CD8-positive, alpha-beta memory T cell (primary cell): ENCODE measurements at regions not wholly inside any gene's neighbourhood (a gene's known extent, or its start where the extent isn't known, plus 50 kb on each side); places are given as distances from the start of the nearest gene placed in this dataset.

Experiments used
- CTCF ChIA-PET: fragments of 350-600 bp; sonication (Branson Sonifier 250); formaldehyde crosslinking; loops from one replicate; lab custom pipeline; 2021; ENCODE audit warnings: antibody characterized with exemption; lab: Charles Lee
- POLR2A ChIA-PET: fragments of 350-600 bp; sonication (Branson Sonifier 250); formaldehyde crosslinking; loops from one replicate; lab custom pipeline; 2021; ENCODE audit warnings: antibody characterized with exemption; lab: Charles Lee
- DNase-seq, 5 donors: peaks; one replicate each; pipeline versions ENCODE4 v3.0.0 to v3.0.0-alpha.2; 2020 to 2022; ENCODE audit warnings: mixed read lengths in 1 of 5
- H3K27ac ChIP-seq: one replicate; pipeline ENCODE4 v1.7.0; 2013; ENCODE audit warnings: low read depth, mild to moderate bottlenecking, low read length, moderate library complexity
- H3K27me3 ChIP-seq: 2 replicates; pipeline ENCODE4 v1.7.0; 2013; ENCODE audit warnings: low read length, mild to moderate bottlenecking; ENCODE audit not compliant: insufficient read depth, poor library complexity, severe bottlenecking
- H3K36me3 ChIP-seq: 2 replicates; pipeline ENCODE4 v1.7.0; 2013; ENCODE audit warnings: mild to moderate bottlenecking, low read length, moderate library complexity; ENCODE audit not compliant: insufficient read depth
- H3K4me1 ChIP-seq: 2 replicates; pipeline ENCODE4 v1.7.0; 2013; ENCODE audit warnings: mild to moderate bottlenecking, low read length, moderate library complexity; ENCODE audit not compliant: insufficient read depth
- H3K4me3 ChIP-seq: 2 replicates; pipeline ENCODE4 v1.7.0; 2013; ENCODE audit warnings: mild to moderate bottlenecking, low read length
- H3K9me3 ChIP-seq: 2 replicates; pipeline ENCODE4 v1.7.0; 2013; ENCODE audit warnings: mild to moderate bottlenecking, low read length
- H3K27ac Mint-ChIP-seq, 8 donors: one replicate each; pipeline ENCODE4 v1.8.0; 2020 to 2021; ENCODE audit warnings: mixed read lengths in 8 of 8, mild to moderate bottlenecking in 6 of 8, inconsistent platforms in 3 of 8, moderate library complexity in 3 of 8
- H3K27me3 Mint-ChIP-seq, 2 donors: one replicate each; pipeline ENCODE4 v1.8.0; 2020 to 2021; ENCODE audit warnings: mixed read lengths in 2 of 2, mild to moderate bottlenecking in 1 of 2, moderate library complexity in 1 of 2
- H3K36me3 Mint-ChIP-seq, 3 donors: one replicate each; pipeline ENCODE4 v1.8.0; 2020 to 2021; ENCODE audit warnings: mixed read lengths in 3 of 3, inconsistent platforms in 1 of 3, mild to moderate bottlenecking in 1 of 3
- H3K4me1 Mint-ChIP-seq, 3 donors: one replicate each; pipeline ENCODE4 v1.8.0; 2020 to 2021; ENCODE audit warnings: mixed read lengths in 3 of 3, inconsistent platforms in 1 of 3, mild to moderate bottlenecking in 1 of 3
- H3K4me3 Mint-ChIP-seq, 7 donors: one replicate each; pipeline ENCODE4 v1.8.0; 2020 to 2021; ENCODE audit warnings: mixed read lengths in 7 of 7, mild to moderate bottlenecking in 6 of 7, moderate library complexity in 4 of 7, inconsistent platforms in 2 of 7
- H3K9me3 Mint-ChIP-seq, 5 donors: one replicate each; pipeline ENCODE4 v1.8.0; 2020 to 2022; ENCODE audit warnings: mixed read lengths in 5 of 5, mild to moderate bottlenecking in 3 of 5, moderate library complexity in 2 of 5, inconsistent platforms in 1 of 5

DNA sequence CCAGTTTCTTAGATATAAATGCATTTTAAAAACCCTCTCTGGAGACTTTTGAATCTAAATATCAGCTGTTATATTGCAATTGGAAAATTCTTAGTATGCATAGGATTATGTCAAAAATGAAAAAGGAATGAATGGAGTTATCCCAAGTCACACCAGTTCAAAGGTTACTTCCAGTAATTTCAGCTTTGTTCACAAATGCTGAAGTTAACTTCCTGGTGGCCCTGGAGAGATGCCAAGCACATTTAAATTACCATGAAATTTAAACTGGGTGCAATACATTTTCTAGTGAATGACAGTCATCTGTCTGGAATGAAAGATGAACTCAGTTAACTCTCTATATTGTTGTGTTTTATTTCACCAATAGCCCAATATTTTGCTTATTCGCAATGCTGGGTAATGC, 753.9 kb downstream of the SUCLG1 start:
- H3K27ac Mint-ChIP-seq: no peak overlapping the region
- H3K4me1 ChIP-seq: no peaks in the 10 kb centered on the region
- H3K27me3 Mint-ChIP-seq: no peaks in the 10 kb centered on the region
- peaks cover 0 to 7% (median 1%) of the 10 kb centered on the region in 5 donors for H3K9me3 Mint-ChIP-seq
- H3K9me3 ChIP-seq: no peaks in the 10 kb centered on the region
- no peak overlapping the region for H3K27ac ChIP-seq
- no peaks in the 10 kb centered on the region for H3K36me3 Mint-ChIP-seq
- no peaks in the 10 kb centered on the region for H3K36me3 ChIP-seq
- ChIA-PET POLR2A (no interaction called here), CTCF (no interaction called here)
- no peak overlapping the region for H3K4me3 Mint-ChIP-seq
- H3K4me1 Mint-ChIP-seq: no peaks in the 10 kb centered on the region
- no peak for DNase-seq
- H3K4me3 ChIP-seq: no peak overlapping the region
- no peaks in the 10 kb centered on the region for H3K27me3 ChIP-seq

DNA sequence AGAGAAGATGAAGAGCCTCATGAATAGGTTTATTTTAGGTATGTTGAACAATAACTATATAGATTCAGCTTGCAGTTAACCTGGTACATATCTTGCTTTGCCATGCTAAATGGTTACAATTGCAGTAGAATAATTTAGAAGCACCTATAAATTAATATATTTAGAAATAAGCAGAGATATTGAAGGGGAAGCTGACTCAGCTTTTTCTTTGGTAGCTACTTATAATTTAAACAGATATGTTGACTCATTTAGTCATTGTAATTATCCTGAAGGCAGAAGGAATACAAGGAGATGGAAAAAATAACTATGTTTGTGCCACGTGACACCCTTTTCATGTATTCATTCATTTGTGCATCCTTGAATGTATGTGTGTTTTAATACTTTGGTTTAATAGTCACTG, 755.5 kb downstream of the SUCLG1 start:
- H3K9me3 ChIP-seq: no peaks in the 10 kb centered on the region

DNA sequence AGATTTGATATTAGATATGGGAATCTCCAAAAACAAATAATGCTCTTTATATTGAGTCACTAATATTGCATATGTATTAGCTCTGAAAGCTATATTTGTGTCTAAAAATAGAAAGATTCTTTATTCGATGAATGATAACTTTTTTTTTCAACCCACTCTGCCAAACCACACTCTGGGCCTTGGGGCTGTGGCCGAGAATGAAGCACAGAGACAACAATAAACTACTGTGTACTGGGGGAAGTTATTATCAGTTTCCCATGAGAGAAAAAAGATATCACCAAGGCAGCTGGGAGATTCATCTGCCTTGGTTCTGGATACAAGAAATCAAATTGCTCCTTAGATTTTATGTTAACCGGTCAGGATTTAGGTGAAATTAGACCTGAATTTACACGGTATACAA, 762.2 kb downstream of the SUCLG1 start:
- H3K9me3 ChIP-seq: no peaks in the 10 kb centered on the region
- CTCF ChIA-PET: no interaction called here
- H3K4me3 Mint-ChIP-seq: no peak overlapping the region
- peaks cover 0 to 26% (median 5%) of the 10 kb centered on the region in 5 donors for H3K9me3 Mint-ChIP-seq
- H3K27me3 Mint-ChIP-seq: no peaks in the 10 kb centered on the region
- no peak overlapping the region for H3K27ac ChIP-seq
- no peak overlapping the region for H3K27ac Mint-ChIP-seq
- H3K36me3 Mint-ChIP-seq: no peaks in the 10 kb centered on the region
- no peak for DNase-seq
- H3K4me1 Mint-ChIP-seq: no peaks in the 10 kb centered on the region
- H3K36me3 ChIP-seq: no peaks in the 10 kb centered on the region
- H3K4me3 ChIP-seq: no peak overlapping the region
- H3K4me1 ChIP-seq: no peaks in the 10 kb centered on the region
- H3K27me3 ChIP-seq: no peaks in the 10 kb centered on the region
- POLR2A ChIA-PET: no interaction called here

More for the DNA sequence above, 755.5 kb downstream of the SUCLG1 start:
- Mint-ChIP-seq H3K27me3 (no peaks in the 10 kb centered on the region), H3K36me3 (no peaks in the 10 kb centered on the region), H3K27ac (no peak overlapping the region), H3K4me1 (no peaks in the 10 kb centered on the region), H3K4me3 (no peak overlapping the region), H3K9me3 (peaks cover 0 to 6% (median 1%) of the 10 kb centered on the region in 5 donors)
- no peak overlapping the region for H3K4me3 ChIP-seq
- H3K27ac ChIP-seq: no peak overlapping the region
- H3K27me3 ChIP-seq: no peaks in the 10 kb centered on the region
- H3K36me3 ChIP-seq: no peaks in the 10 kb centered on the region
- POLR2A ChIA-PET: no interaction called here
- CTCF ChIA-PET: no interaction called here
- DNase-seq: no peak
- no peaks in the 10 kb centered on the region for H3K4me1 ChIP-seq

DNA sequence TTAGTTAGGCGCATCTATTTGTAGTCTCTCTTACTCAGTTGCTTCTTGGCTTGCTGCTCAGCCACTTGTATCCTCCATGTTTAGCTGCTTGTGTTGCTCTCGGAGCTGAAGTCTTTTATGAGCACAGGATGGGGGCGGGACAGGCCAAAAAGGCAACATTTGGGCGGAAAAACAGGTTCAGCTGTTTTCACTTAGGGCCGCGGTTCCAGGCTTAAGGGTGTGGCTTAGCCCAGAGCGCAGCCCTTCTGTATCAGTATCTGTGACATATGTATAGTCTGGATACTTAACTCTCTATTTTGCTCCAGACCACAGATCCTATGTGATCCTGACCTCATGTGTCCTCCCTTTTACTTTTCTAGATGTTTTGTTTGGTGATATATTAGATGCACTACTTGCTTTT, 763.5 kb downstream of the SUCLG1 start:
- Histone ChIP-seq H3K4me1 (no peaks in the 10 kb centered on the region), H3K4me3 (no peak overlapping the region), H3K36me3 (no peaks in the 10 kb centered on the region), H3K9me3 (no peaks in the 10 kb centered on the region), H3K27ac (no peak overlapping the region), H3K27me3 (no peaks in the 10 kb centered on the region)
- DNase-seq: no peak
- Mint-ChIP-seq H3K9me3 (peaks cover 0 to 33% (median 5%) of the 10 kb centered on the region in 5 donors), H3K36me3 (no peaks in the 10 kb centered on the region), H3K27ac (no peak overlapping the region), H3K4me3 (no peak overlapping the region), H3K4me1 (no peaks in the 10 kb centered on the region), H3K27me3 (no peaks in the 10 kb centered on the region)
- ChIA-PET CTCF (no interaction called here), POLR2A (no interaction called here)

DNA sequence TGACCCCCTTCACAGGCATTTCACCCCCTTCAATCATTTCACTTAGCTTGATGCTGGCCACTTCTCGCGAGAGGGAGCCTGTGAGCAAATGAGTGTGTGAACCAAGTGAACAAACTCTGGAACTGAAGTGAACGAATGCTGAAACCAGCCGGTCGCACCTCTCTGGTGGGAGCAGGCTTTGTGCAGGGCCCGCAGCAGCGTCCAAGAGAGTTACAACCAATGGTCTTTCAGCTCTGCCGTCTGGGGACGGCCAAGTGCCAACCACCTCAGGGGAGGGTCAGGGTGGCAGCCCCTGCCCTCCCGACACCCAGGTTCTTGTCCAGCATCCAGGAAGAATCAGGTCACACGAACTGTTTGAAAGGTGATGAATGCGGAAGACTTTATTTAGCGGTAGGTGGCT, 764.0 kb downstream of the SUCLG1 start:
- Histone ChIP-seq H3K4me1 (no peaks in the 10 kb centered on the region), H3K9me3 (no peaks in the 10 kb centered on the region), H3K36me3 (no peaks in the 10 kb centered on the region), H3K4me3 (no peak overlapping the region), H3K27ac (no peak overlapping the region), H3K27me3 (no peaks in the 10 kb centered on the region)
- Mint-ChIP-seq H3K36me3 (no peaks in the 10 kb centered on the region), H3K27me3 (no peaks in the 10 kb centered on the region), H3K9me3 (peaks cover 0 to 33% (median 5%) of the 10 kb centered on the region in 5 donors), H3K27ac (no peak overlapping the region), H3K4me1 (no peaks in the 10 kb centered on the region), H3K4me3 (no peak overlapping the region)
- DNase-seq: no peak
- ChIA-PET CTCF (no interaction called here), POLR2A (no interaction called here)

DNA sequence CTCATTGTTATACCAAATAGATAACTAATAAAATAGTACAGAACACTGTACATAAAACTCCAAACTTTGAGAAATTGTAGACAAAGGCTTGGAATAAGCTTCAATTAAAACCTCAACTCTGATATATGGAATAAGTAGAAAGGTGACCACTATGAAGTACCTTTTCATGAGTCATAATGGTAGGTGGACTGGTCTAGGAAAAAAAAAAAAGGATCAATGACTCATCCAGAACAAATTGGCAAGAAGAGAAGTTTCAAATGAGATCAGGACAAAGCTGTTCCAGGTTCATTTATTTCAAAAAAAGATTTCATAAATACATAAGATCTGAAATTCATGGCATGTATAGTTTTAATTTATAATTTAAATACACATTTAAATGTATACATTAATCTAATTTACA, 769.7 kb downstream of the SUCLG1 start:
- H3K36me3 Mint-ChIP-seq: no peaks in the 10 kb centered on the region
- H3K4me3 Mint-ChIP-seq: no peak overlapping the region
- H3K9me3 Mint-ChIP-seq: peaks cover 3 to 24% (median 6%) of the 10 kb centered on the region in 5 donors
- Histone ChIP-seq H3K27me3 (no peaks in the 10 kb centered on the region), H3K9me3 (no peaks in the 10 kb centered on the region), H3K27ac (no peak overlapping the region), H3K4me1 (no peaks in the 10 kb centered on the region), H3K4me3 (no peak overlapping the region), H3K36me3 (no peaks in the 10 kb centered on the region)
- ChIA-PET POLR2A (no interaction called here), CTCF (no interaction called here)
- DNase-seq: no peak
- no peaks in the 10 kb centered on the region for H3K4me1 Mint-ChIP-seq
- no peaks in the 10 kb centered on the region for H3K27me3 Mint-ChIP-seq
- no peak overlapping the region for H3K27ac Mint-ChIP-seq

DNA sequence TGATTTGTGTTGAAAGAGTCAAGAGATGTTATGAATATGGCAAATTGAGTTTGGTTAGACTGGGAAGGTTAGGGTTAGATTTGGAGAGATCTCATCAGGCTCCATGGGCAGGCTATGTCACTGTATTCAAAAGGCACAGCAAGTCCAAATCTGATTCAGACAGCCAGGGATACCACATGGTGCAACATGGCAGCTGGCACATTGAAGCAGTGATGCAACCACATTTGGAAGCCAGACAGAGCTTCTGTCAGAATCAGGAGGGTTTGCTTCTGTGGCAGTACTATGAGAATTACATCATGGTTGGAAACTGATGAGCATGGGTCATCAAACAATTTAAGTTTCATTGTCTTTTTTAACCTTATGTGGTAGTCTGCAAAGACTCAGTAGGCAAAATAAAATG, 772.2 kb downstream of the SUCLG1 start:
- Mint-ChIP-seq H3K4me3 (no peak overlapping the region), H3K36me3 (no peaks in the 10 kb centered on the region), H3K27me3 (no peaks in the 10 kb centered on the region), H3K4me1 (no peaks in the 10 kb centered on the region), H3K9me3 (peaks cover under 1 to 20% (median 4%) of the 10 kb centered on the region in 5 donors), H3K27ac (no peak overlapping the region)
- Histone ChIP-seq H3K36me3 (no peaks in the 10 kb centered on the region), H3K27ac (no peak overlapping the region), H3K27me3 (no peaks in the 10 kb centered on the region), H3K9me3 (no peaks in the 10 kb centered on the region), H3K4me1 (no peaks in the 10 kb centered on the region), H3K4me3 (no peak overlapping the region)
- POLR2A ChIA-PET: no interaction called here
- DNase-seq: no peak
- CTCF ChIA-PET: no interaction called here

DNA sequence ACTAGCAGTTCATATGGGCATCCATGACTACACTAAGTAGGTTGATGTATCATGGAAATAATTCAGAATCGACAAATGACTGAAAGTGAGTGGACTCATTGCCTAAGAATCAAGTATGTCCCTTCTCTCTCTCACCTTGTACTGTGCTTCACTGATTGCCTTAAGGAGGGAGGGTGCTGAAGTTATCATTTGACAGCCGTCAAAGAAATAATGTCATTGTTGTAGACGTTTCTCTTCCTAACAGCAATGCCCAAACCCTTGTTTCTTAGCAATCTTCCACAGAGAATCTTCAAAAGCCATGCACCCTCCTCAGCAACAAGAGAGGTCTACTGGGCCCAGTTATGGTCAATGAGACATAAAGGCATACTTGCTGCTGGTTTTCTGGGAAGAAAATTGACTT, 785.0 kb downstream of the SUCLG1 start:
- H3K4me1 Mint-ChIP-seq: no peaks in the 10 kb centered on the region
- Histone ChIP-seq H3K9me3 (no peaks in the 10 kb centered on the region), H3K36me3 (no peaks in the 10 kb centered on the region), H3K4me1 (no peaks in the 10 kb centered on the region), H3K4me3 (no peak overlapping the region), H3K27ac (no peak overlapping the region), H3K27me3 (no peaks in the 10 kb centered on the region)
- DNase-seq: no peak
- H3K27me3 Mint-ChIP-seq: no peaks in the 10 kb centered on the region
- ChIA-PET CTCF (no interaction called here), POLR2A (no interaction called here)
- H3K36me3 Mint-ChIP-seq: no peaks in the 10 kb centered on the region
- peaks cover 9 to 25% (median 20%) of the 10 kb centered on the region in 5 donors for H3K9me3 Mint-ChIP-seq
- H3K4me3 Mint-ChIP-seq: no peak overlapping the region
- no peak overlapping the region for H3K27ac Mint-ChIP-seq

DNA sequence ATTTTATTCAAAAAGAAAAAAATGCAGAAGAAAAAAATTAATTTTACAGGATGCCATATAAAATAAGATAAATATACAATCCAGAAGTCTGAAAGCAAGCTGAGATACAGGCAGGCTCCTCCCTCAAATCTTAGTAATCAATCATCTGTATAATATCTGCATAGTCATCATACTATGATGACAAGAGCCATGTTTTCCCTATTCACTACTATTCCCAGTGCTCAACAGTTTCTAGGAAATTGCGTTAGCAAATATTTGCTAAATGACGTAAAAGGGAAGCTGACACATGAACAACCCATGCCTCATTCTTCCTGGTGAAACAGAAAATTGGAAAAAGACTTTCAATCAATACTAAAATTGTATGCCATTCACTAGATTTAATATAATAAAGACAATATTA, 793.2 kb downstream of the SUCLG1 start:
- no peaks in the 10 kb centered on the region for H3K4me1 Mint-ChIP-seq
- ChIA-PET CTCF (no interaction called here), POLR2A (no interaction called here)
- no peaks in the 10 kb centered on the region for H3K27me3 Mint-ChIP-seq
- H3K36me3 Mint-ChIP-seq: no peaks in the 10 kb centered on the region
- H3K4me3 ChIP-seq: no peak overlapping the region
- H3K27me3 ChIP-seq: no peaks in the 10 kb centered on the region
- no peak for DNase-seq
- H3K4me1 ChIP-seq: no peaks in the 10 kb centered on the region
- H3K9me3 Mint-ChIP-seq: peaks cover 0 to 8% (median 4%) of the 10 kb centered on the region in 5 donors
- H3K27ac ChIP-seq: no peak overlapping the region
- no peaks in the 10 kb centered on the region for H3K9me3 ChIP-seq
- H3K27ac Mint-ChIP-seq: no peak overlapping the region
- H3K36me3 ChIP-seq: no peaks in the 10 kb centered on the region
- no peak overlapping the region for H3K4me3 Mint-ChIP-seq
